Mesothelial cell of epicardium (in vitro differentiated cells): ENCODE measurements at regions not wholly inside any gene's neighbourhood (a gene's known extent, or its start where the extent isn't known, plus 50 kb on each side); places are given as distances from the start of the nearest gene placed in this dataset.

ENCODE experiments used
- DNase-seq, 2 experiments: peaks; one replicate each; pipeline ENCODE4 v3.0.0; 2021; ENCODE audit warnings: low spot score in 2 of 2; ENCODE audit not compliant: unreplicated experiment in 2 of 2
- H3K27ac Mint-ChIP-seq: 2 replicates; pipeline ENCODE4 v1.8.0; 2021; ENCODE audit warnings: mixed read lengths
- H3K27me3 Mint-ChIP-seq: 2 replicates; pipeline ENCODE4 v1.8.0; 2021; ENCODE audit warnings: low read depth, mixed read lengths
- H3K36me3 Mint-ChIP-seq: 2 replicates; pipeline ENCODE4 v1.8.0; 2021; ENCODE audit warnings: mixed read lengths
- H3K4me1 Mint-ChIP-seq: 2 replicates; pipeline ENCODE4 v1.8.0; 2021; ENCODE audit warnings: mixed read lengths
- H3K4me3 Mint-ChIP-seq: 2 replicates; pipeline ENCODE4 v1.8.0; 2021; ENCODE audit warnings: mild to moderate bottlenecking, moderate library complexity, mixed read lengths
- H3K9me3 Mint-ChIP-seq: 2 replicates; pipeline ENCODE4 v1.8.0; 2021; ENCODE audit warnings: mixed read lengths
- CTCF ChIP-seq: fragments of 200-600 bp; sonication (generic); IDR thresholded peaks from one replicate; pipeline ENCODE4 v1.5.0; 2021; ENCODE audit warnings: antibody characterized with exemption; ENCODE audit not compliant: unreplicated experiment

- Mint-ChIP-seq H3K36me3 (no peaks in the 10 kb centered on the region), H3K27ac (no peak overlapping the region), H3K4me1 (no peaks in the 10 kb centered on the region), H3K27me3 (peaks cover 19% of the 10 kb centered on the region), H3K4me3 (no peak overlapping the region), H3K9me3 (no peaks in the 10 kb centered on the region)
- DNase-seq, result no peak
- TF ChIP-seq CTCF, result no peak
Measured at GRCh38 chr10:2631557-2632205, 435.7 kb upstream of the PFKP start.

- H3K9me3 Mint-ChIP-seq, result no peaks in the 10 kb centered on the region
- TF ChIP-seq CTCF, result no peak
- no peak for DNase-seq
- H3K36me3 Mint-ChIP-seq, result no peaks in the 10 kb centered on the region
- H3K4me1 Mint-ChIP-seq, result no peaks in the 10 kb centered on the region
- no peak overlapping the region for H3K27ac Mint-ChIP-seq
- no peak overlapping the region for H3K4me3 Mint-ChIP-seq
- H3K27me3 Mint-ChIP-seq, result peaks cover 3% of the 10 kb centered on the region
Measured at GRCh38 chr10:2628705-2629104, 438.6 kb upstream of the PFKP start.

GRCh38 chr10:2627969-2628368, 439.4 kb upstream of the PFKP start:
- Mint-ChIP-seq H3K36me3 (no peaks in the 10 kb centered on the region), H3K9me3 (no peaks in the 10 kb centered on the region), H3K4me1 (no peaks in the 10 kb centered on the region), H3K27ac (no peak overlapping the region), H3K27me3 (no peaks in the 10 kb centered on the region), H3K4me3 (no peak overlapping the region)
- TF ChIP-seq CTCF, result no peak
- DNase-seq, result no peak

GRCh38 chr10:2625094-2625493, 442.3 kb upstream of the PFKP start:
- no peak overlapping the region for H3K27ac Mint-ChIP-seq
- DNase-seq, result no peak
- no peaks in the 10 kb centered on the region for H3K27me3 Mint-ChIP-seq
- peaks cover under 1% of the 10 kb centered on the region for H3K4me1 Mint-ChIP-seq
- H3K9me3 Mint-ChIP-seq, result no peaks in the 10 kb centered on the region
- no peak overlapping the region for H3K4me3 Mint-ChIP-seq
- no peak for TF ChIP-seq CTCF
- no peaks in the 10 kb centered on the region for H3K36me3 Mint-ChIP-seq

GRCh38 chr10:2623675-2624274, 443.6 kb upstream of the PFKP start:
- no peaks in the 10 kb centered on the region for H3K9me3 Mint-ChIP-seq
- H3K4me3 Mint-ChIP-seq, result no peak overlapping the region
- H3K27ac Mint-ChIP-seq, result no peak overlapping the region
- DNase-seq, result no peak
- TF ChIP-seq CTCF, result no peak
- no peaks in the 10 kb centered on the region for H3K27me3 Mint-ChIP-seq
- peaks cover 4% of the 10 kb centered on the region for H3K4me1 Mint-ChIP-seq
- no peaks in the 10 kb centered on the region for H3K36me3 Mint-ChIP-seq
